ENCODE measurements at regions not wholly inside any gene's neighbourhood (a gene's known extent, or its start where the extent isn't known, plus 50 kb on each side); places are given as distances from the start of the nearest gene placed in this dataset.

GRCh38 chr4:9594948-9595347 is 150.7 kb downstream of the DEFB131A start:
- TF ChIP-seq POLR2A (IDR thresholded peaks at IDR 0.05; ENCODE audit: low read length) = no peak
- no peak for TF ChIP-seq GATA1 (IDR thresholded peaks at IDR 0.05; ENCODE audit: low read depth, low read length)

All from erythroblast (primary cell).